HG03066 (cell line): ENCODE measurements at regions not wholly inside any gene's neighbourhood (a gene's known extent, or its start where the extent isn't known, plus 50 kb on each side); places are given as distances from the start of the nearest gene placed in this dataset.

Experiments used
- ATAC-seq: cut with Tn5 transposase; IDR thresholded peaks from one replicate; pipeline ENCODE4 v1.9.1; 2021; ENCODE audit warnings: low read depth; ENCODE audit not compliant: unreplicated experiment

DNA sequence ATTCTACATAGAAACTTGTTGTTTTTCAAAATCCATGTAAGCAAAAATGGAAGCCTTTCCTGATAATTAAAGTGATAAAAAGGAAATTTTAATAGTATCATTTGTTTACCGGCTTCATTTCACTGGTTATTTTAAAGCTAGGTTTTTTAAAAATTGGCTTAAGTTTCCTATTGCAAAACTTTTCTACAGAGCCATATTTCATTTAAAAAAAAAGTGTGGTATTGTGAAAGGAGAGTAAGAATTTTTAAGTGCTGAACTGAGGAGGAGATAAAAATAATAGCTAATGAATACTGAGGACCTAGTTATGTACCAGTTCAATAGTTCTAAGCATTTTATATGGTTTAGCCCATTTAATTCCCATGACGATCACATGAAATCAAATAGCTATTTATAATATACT, 172.2 kb upstream of the COL1A2 start:
- no peak for ATAC-seq

DNA sequence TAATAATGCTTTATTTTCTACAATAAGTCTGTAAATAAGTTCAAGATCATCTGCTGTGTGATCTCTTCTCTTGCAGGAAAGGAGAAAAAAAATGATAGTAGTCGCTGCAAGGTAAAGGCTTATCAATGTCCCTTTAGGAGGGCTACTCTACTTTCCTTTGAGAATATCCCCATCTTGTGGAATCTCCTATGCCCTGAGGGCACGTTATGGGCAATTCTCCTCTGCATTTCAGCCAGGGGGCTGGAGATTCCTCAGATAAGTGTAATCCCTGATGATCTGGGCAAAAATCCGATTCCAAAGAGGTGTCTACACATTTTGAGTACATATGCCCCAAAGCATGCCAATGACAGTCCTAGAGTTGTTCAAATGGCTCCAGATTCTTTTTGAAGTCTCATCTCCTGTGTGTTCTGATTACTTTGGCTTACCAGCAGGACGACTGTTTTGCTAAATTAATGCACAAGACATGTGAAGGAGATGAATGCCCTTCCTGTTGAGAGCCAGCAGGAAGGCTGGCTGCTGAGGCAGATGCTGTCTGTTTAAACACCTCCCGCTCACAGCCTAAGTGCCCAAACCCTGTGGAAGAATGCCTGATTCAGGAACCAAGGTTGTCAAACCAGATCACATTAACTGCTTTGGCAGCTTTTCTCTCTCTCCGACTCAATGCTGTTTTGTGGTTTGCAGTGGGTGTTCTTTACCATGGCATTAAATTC, 171.2 kb upstream of the COL1A2 start:
- no peak for ATAC-seq

DNA sequence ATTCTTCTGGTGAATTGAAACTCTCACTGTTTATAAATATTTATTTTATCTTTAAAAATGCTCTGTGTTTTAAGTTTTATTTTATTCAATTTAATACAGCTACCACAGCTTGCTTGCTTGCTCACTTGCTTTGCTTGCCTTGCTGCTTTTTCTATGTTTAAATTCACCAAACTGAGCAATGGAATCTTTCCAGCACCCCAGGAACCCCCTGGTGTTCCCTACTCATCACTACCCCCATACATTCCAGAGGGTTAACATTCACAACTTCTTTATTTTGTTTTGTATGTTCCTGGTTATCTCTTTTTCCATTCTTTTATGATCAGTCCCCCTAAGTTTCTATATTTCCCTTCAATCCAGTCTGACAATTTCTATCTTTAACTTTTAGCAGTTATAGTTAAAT, 166.5 kb upstream of the COL1A2 start:
- ATAC-seq: no peak

DNA sequence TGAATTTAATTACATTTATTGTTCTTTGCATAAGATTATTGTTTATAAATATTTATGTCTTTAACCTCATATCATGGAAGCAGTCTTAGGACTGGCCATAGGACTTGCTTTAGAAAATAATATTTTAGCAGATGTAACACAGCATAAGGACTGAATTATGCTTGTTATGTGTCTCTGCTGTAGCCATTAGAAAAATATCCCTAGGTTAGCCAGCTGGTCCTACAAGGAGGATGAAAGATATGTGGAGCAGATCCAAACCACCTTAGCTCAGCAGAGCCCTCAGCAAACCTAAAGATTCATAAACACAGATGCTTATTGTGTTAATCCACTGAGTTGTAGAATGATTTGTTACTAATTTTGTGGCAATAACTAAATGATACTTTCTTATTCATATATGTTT, 166.0 kb upstream of the COL1A2 start:
- ATAC-seq: no peak

DNA sequence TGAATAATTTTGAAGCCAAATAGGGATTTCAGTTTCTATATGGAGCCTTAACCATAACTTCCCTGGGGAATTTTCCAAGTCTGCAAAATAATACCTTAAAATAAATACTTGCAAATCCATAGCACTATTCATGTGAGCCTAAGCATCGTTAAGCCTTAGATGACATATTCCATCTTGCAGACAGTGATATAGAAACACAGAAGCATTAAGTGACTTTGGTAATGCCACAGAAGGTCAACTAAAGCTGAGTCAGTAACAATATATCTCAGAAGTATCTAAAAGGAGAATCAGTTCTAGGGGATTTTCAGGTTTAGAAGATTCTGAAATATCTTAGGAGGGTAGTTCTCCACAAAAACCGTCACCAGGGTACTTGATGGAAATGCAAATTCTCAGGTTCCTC, 163.4 kb upstream of the COL1A2 start:
- ATAC-seq: no peak

DNA sequence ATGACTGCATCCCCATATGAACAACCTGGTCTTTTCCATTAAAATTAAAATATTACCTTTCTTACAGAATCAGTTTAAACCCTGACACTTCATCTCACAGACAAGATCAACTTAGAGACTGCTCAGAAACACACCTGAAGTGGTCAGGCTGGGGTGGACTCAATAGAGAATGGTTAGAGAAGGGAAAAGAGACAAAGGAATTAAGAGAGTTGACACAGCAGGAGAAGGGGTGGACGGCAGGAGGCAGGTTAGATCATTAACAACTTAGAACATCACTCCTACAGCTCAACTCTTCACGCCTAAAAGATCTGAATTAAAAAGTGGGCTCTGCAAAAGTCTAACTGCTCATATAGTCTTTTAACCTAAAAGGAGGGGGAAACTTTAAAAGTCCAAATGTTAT, 157.7 kb upstream of the COL1A2 start:
- no peak for ATAC-seq

DNA sequence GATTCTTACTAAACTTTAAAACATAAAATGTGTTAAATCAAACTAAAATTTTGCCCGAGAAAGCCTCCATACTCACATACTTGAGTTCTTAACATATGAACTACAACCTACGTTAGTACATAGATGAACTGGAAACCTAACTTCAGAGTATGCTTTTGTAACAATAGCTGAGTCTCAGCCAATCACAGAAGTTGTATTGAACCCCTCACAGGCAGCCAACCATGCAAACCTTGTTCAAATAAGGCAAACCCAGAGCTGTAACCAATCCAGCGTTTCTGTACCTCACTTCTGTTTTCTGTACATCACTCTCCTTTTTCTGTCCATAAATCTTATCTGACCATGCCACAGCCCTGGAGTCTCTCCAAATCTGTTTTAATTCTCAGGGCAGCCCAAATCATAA, 157.3 kb upstream of the COL1A2 start:
- ATAC-seq: no peak

DNA sequence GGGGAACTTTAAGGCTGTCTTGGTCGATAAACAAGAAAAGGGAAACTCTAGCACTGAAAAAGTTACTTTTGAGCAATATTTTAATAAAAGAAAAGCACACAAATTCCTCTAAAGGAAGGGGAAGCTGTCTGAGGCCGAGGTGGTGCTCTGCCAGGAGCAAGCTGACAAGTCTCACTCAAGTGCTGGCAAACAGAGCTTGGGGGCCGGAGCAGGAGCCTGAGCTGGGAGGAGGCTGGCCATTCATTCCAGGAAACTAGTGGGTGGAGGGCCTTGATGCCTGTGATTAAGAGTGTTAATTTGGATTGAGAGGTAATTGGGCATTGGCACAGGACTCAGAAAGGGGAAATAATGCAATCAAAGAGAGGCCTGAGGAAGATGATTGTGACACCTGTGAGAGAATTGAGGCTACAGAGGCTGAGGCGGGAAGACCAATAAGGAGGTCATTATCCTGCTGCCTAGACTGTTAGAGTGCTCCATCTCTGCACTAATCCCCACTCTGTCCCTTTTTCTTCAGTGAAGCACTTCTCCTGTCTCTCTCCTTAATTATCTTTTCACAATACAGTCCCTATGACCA, 154.9 kb upstream of the COL1A2 start:
- ATAC-seq: no peak

DNA sequence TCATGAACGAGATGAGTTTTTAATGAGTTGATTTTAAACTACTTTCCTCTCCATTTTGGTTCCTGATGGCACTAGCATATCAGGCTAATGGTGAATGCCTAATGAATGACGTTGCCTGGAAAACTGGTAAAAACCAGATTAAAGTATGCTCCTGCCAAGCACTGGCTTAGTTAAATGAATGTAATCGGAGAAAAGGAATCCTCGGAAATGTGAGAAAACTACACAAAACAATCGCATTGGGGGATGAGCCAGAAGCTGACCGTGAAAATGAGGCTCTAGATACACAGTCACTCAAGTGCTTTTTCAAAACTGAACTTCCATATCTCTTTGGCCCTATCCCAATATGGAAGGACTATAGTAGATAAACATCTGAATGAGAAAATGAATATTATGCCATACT, 153.8 kb upstream of the COL1A2 start:
- no peak for ATAC-seq

DNA sequence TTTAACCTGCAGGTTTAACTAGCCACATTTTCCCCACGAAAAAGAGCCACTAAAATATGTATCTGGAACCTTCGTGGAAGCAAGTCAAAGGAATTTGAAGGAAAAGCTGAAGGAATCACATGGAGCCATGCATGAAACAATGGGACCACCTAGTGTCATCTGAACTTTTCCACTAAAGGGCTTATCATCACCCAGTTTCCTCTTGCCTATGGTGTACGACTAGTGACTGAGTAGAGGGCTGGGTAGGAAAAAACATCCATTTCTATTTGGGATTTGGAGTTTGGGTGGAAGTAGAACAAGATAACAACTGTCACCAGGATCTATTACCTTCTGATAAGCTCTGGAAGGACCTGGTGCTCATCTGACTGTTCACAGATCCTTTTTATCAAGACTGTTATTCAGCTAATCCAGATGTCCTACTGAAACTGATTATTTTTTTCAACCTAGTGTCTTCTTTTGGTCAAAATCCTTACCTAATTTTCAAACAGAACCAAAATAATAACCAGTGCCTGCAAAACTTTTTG, 153.2 kb upstream of the COL1A2 start:
- no peak for ATAC-seq

DNA sequence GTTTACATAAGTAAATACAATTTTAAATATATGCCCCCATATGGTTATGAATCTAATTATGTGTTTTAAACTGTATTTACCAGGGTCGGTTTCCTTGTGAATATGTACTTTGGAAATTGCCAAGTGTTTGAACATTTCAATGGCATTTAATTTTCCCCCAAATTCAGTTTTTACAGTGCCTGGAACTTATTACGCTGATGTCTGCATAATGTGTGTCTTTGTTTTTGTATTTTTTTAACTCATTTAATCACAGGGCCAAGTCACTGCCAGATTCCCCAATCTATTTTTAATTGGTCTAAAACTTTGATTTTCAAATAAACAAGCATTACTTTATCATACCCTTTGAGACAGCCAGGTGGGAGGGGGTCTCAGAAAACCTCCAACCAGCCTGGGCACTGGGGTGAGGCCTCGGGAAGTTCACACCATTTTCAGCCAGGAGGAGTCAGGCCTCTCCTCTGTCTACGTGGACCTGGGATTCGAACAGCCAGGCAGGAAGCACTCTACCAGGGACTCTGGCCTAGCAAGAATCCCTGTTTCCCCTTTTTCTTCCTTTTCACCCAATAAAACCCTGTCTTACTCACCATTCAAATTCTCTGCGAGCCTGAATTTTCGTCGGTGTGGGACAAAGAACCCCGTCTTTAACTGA, 151.5 kb upstream of the COL1A2 start:
- ATAC-seq: no peak

DNA sequence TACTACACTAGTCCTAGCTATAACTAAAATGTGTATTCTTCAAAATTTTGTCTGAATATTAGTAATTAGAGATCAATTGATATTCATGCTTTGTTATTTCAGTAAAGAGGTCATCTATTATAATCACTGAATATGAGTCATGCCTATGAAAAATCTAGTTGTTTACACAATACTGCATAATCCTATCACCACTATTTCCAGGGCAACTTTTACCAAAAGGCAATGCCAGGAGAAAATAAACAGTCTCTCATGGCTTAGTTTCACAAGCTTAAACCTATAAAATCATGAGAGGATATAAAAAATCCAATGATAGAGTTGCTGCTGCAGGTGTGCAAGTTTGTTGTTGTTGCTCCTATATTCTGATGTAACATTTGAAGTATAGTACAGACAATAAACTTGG, 149.9 kb upstream of the COL1A2 start:
- ATAC-seq: no peak

DNA sequence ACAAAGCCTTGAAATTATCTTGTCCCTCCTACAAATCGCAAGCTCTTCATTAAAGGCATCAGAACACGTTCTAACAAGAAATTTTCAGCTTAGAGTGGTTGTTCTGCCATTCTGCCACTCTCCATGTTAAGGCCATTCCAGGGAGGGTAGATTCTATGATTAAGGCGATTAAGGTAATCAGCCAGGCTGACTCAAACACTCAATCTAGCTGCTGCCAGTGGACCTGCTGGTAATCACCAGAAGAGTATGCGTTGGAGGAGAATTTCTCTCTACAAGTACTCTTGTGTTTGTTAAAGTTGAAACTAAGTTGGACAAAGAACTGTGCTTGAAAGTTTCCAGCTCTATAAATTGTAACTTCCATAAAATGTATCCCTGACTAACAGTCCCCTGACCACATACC, 149.2 kb upstream of the COL1A2 start:
- no peak for ATAC-seq

DNA sequence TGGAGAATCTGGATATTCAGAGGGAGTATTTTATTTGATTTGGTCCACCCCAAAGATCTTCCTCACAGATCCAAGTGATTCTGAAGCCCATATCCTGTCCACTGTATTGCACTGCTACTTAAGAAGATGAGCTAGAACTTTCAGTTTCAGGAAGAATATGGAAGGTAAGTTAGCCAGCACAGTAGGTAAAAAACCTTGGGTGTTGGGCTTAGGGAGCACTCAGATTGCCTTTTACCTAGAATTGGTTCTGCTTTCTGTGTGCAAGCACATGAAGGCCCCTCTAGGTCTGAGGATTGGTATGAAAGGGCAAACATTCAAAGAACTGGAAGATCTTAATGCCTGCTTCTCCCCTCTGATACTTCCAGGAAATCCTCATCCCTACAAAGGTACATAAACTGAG, 146.7 kb upstream of the COL1A2 start:
- no peak for ATAC-seq

DNA sequence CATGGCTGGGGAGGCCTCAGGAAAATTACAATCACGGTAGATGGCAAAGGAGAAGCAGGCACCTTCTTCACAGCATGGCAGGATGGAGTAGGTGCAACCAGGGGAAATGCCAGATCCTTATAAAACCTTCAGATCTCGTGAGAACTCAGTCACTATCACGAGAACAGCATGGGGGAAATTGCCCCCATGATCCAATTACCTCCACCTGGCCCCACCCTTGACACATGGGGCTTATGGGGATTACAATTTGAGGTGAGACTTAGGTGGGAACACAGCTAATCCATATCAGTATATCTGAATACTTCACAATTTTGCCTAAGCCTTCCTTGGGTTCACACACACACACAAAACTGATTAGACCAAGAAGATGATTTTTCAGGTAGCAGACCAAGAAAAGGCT, 145.1 kb upstream of the COL1A2 start:
- no peak for ATAC-seq

DNA sequence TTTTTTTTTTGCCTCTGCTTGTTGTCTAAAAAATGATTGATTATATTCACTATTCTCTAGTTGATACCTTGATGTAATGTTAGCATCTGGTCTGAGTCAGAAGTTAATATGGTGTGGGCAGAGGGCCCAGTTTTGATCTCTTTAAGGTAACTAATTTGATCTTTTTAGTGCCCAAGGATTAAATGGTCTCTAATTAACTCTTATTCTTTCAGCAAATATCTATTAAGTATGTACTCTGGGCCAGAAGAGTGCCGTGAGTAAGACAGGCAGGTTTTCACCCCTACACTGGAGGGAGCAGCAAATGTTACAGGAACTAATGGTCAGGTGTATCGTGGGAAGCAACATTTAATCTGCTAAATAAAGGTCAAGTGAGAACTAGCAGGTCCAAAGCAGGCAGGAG, 144.6 kb upstream of the COL1A2 start:
- no peak for ATAC-seq

DNA sequence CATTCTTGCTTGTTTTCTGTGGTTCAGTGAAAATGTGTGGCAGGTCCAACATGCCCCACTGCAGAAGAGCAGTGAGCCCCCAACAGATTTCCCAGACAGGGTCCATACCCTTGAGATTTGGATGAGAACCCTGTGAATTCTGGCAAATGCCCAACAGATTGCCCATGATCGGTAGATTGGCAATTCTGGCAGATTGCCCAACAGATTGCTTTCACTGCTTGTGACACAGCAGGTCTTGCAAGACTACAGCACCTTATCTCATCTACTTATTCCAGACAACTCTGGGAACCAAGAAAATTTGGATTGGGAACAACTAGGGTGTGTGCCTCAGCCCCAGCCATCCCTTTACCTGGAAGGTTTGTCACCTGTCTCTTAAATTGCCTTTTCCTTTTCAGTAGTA, 143.7 kb upstream of the COL1A2 start:
- no peak for ATAC-seq

DNA sequence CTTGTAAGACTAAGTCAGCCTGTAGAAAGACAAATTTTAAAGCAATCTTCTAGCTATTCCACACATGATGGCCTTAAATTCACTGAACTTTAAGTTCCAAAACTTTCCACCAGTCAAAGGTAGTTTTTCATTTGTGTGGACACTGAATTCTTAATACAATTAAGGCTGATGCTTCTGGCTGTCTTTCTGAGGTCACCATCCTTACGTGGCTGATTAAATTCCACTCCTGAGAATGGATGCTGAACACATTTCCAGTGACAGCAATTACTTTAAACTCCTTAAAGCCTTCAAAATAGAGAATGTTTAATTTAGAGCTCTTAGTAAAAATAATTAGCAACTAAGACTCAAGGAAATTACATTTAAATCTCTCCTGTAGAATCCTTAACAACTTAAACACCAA, 142.6 kb upstream of the COL1A2 start:
- no peak for ATAC-seq

DNA sequence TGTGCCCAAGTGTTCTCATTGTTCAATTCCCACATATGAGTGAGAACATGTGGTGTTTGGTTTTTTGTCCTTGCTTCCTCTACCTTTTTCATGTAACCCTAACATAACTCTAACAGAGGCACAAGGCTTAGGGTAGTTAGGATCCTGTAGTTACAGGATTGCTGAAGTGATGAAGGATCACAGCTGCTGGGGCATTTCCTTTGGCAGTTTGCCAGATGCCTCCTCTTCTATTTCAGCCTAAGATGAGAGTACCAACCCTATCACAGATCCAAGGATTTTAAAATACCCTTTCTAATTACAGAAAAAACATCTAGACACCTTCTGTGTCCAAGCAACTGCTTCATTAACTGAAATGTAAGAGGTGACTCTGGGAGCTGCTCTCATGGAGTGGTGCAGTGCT, 141.7 kb upstream of the COL1A2 start:
- ATAC-seq: no peak

DNA sequence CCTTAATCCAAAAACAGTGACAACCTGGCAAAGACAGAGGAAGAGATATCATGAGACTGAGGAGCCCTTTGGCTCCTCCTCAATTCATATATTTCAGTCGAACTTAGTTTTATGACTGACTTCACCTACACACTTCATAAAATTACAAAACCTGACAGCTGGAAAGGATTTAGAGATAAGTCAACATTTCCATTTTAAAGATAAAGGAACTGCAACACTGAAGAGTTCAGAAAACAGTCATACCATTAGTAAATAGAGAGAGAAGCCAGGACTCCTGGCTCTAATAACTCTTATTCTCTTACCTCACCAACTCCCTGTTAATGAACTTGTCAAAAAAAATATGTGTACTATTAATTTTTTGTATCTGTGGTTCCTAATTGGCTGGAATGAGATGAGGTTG, 141.0 kb upstream of the COL1A2 start:
- no peak for ATAC-seq

DNA sequence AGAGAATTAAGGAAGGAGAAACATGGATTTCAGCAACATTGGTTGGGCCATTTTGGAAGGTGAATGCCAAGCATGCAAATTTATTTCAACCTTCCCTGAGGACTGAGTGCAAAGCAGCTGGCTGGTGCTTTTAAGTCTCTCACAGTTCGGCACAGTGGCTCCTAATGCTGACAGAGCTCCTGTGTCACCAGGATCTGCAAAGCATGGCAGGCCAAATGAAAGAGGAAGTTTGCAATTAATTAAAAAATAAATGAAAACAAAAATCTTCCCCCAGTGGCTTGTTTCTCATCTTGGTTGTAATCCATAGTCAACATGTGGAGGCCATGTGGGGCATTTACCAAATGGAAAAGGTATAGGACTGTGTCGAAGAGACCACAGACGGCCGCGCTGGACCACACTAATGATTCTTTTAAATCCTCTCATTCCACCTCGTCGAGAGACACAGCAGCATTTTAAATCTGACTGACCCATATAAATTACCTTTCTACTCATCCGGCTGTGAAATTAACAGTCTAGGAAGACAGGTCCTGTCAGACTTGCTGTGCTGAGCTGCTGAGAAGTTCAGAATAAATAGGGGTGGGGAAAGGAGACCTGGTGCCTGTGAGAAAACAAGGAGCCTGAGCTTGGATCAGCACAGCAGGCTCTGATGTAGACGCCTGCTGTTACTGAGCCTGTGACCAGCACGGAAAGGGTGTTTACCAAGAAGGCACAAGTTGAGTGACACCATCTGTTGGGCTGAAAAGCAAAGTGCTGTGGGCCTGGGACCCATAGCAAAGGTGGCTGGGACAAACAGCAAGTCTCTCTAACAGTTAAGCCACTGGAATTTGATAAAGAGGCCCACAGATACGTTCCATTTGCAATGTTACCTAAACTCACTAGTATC, 136.0 kb upstream of the COL1A2 start:
- no peak for ATAC-seq
